GM20000 (cell line): ENCODE measurements at regions not wholly inside any gene's neighbourhood (a gene's known extent, or its start where the extent isn't known, plus 50 kb on each side); places are given as distances from the start of the nearest gene placed in this dataset.

Experiments
- DNase-seq: peaks from one replicate; pipeline ENCODE4 v3.0.0; 2012; ENCODE audit warnings: low spot score
- TF ChIP-seq, protein P1 (sequence below): IDR thresholded peaks from 2 replicates; pipeline ENCODE4 v1.5.1; 2012; ENCODE audit warnings: mild to moderate bottlenecking, control low read depth; ENCODE audit errors: extremely low read depth, missing control alignments

DNA sequence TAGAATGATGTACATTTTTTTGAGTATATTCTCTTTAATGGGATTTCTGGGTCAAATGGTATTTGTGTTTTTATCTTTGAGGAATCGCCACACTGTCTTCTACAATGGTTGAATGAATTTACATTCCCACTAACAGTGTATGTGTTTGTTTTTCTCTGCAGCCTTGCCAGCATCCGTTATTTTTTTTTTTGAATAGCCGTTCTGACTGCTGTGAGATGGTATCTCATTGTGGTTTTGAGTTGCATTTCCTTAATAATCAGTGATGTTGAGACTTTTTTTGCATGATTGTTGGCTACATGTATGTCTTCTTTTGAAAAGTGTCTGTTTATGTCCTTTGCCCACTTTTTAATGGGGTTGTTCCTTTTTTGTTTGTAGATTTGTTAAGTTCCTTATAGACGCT is 172.7 kb upstream of the CDH8 start:
- TF ChIP-seq, protein P1, sequence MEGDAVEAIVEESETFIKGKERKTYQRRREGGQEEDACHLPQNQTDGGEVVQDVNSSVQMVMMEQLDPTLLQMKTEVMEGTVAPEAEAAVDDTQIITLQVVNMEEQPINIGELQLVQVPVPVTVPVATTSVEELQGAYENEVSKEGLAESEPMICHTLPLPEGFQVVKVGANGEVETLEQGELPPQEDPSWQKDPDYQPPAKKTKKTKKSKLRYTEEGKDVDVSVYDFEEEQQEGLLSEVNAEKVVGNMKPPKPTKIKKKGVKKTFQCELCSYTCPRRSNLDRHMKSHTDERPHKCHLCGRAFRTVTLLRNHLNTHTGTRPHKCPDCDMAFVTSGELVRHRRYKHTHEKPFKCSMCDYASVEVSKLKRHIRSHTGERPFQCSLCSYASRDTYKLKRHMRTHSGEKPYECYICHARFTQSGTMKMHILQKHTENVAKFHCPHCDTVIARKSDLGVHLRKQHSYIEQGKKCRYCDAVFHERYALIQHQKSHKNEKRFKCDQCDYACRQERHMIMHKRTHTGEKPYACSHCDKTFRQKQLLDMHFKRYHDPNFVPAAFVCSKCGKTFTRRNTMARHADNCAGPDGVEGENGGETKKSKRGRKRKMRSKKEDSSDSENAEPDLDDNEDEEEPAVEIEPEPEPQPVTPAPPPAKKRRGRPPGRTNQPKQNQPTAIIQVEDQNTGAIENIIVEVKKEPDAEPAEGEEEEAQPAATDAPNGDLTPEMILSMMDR, result no peak
- no peak for DNase-seq

- TF ChIP-seq, protein P1, result no peak
- DNase-seq, result no peak
Measured at GRCh38 chr16:62205459-62205858, 169.2 kb upstream of the CDH8 start.

GRCh38 chr16:62201911-62202310 is 165.7 kb upstream of the CDH8 start:
- TF ChIP-seq, protein P1, result no peak
- no peak for DNase-seq

DNA sequence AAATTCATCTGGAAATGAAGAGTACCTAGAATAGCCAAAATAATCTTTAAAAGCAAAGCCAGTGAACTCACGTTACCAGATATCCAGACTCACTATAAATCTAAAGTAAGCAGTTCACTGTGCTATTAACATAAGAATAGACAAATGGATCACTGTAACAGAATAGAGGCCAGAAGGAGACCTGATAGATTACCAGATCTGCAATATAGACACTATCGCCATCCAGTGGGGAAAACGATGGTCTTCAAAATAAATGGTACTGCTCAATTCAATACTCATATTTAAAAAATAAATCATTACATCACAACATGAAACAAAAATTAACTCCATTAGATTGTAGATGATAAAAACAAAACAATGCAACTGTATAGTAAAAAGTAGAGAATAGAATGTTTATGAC is 158.6 kb upstream of the CDH8 start:
- no peak for DNase-seq
- TF ChIP-seq, protein P1, result no peak

DNA sequence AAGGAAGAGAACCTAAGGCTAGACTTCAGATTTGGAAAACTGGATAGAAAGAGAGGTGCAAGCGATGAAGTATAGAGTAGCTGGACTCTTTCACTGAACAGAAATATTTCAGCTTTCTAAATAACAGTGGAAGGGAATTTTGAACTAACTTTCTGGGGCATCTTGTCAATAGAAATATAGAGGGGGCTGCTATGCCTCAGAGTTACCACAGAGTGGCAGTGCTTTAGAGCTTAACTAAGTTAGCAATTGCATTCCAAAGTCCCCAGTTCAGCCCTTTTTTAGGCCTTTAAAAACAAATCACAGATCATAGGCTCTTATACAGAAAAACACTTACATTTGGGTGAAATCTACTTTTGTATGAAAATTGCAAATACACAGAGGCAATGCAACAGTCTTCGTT is 154.2 kb upstream of the CDH8 start:
- no peak for DNase-seq
- TF ChIP-seq, protein P1, result no peak

DNA sequence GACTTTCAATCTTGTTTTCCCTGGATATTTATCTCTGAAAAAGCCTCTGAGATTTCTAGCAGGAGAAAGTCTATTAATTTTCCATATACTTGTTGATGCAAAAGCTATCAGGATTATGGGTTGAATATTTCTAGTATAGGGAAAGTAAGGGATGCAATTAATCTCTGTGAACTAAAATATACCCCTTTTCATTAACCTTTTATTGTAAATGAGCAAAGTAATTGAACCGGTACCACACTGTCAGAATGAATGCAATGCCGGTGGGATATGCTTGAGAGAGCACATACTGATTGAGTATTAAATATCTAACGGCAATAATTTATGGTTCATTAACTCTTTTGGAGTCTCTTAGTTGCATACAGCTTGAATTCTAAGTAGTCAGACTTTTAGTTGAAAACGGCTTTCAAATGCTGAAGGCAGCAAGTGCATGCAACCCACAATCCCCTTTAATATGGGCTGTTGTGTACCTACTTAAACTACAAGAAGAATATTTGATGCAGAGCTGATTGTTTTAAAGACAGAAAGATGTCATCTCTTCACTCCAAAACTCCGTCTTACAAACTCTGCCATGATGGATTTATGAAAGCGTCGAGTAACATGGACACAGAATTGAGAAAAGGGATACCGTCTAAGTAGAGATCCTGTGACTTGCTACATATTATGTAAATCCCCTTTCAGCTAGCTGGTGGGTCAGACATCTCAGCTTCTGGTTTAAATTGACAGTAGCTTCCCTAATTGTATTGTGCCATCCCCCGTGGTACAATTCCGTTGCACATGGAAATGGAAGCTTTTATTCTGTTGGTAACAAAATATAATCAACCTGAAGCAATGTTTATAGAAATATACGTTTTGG is 141.3 kb upstream of the CDH8 start:
- DNase-seq, result no peak
- TF ChIP-seq, protein P1, result no peak

DNA sequence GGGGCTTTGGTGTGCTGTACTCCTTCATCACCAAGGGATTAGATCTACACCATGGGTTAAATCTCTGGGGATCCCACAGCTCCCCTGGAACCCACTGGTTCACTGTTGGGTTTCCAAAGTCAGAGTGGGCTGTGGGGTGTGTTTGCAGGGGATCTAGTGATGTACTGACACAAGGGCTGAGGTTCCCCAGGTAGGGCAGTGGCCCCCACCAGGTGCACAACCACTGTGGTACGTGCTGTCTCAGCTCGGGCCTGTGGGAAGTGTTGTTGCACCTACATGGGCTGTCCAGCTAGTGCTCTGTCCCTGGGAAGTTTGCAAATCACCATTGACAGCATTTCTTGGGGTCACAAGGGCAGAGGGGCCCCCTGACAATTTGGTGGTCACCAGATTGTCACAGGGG is 134.4 kb upstream of the CDH8 start:
- TF ChIP-seq, protein P1, result no peak
- DNase-seq, result no peak
